NCI-H1092 (cell line): ENCODE measurements at regions not wholly inside any gene's neighbourhood (a gene's known extent, or its start where the extent isn't known, plus 50 kb on each side); places are given as distances from the start of the nearest gene placed in this dataset.

Experiments
- DNase-seq: peaks from one replicate; lab custom pipeline; 2025; lab: John Stamatoyannopoulos, UW

GRCh38 chr18:56380685-56381084 lies 257.7 kb downstream of the TXNL1 start:
- no peak for DNase-seq

GRCh38 chr18:56379256-56379655 lies 259.1 kb downstream of the TXNL1 start:
- DNase-seq, result no peak

- DNase-seq, result no peak
These were observed 261.2 kb downstream of the TXNL1 start for GRCh38 chr18:56377231-56377630.

- no peak for DNase-seq
These were observed 264.3 kb downstream of the TXNL1 start for GRCh38 chr18:56374007-56374655.

- DNase-seq, result no peak
These were observed 264.8 kb downstream of the TXNL1 start for GRCh38 chr18:56373601-56374000.

- no peak for DNase-seq
These were observed 270.3 kb downstream of the TXNL1 start for GRCh38 chr18:56368066-56368465.

- no peak for DNase-seq
These were observed 279.6 kb downstream of the TXNL1 start for GRCh38 chr18:56358608-56359280.

- DNase-seq, result no peak
These were observed 284.6 kb downstream of the TXNL1 start for GRCh38 chr18:56353663-56354260.

GRCh38 chr18:56351911-56352500 lies 286.4 kb downstream of the TXNL1 start:
- DNase-seq, result no peak

- no peak for DNase-seq
These were observed 300.9 kb downstream of the TXNL1 start for GRCh38 chr18:56337507-56337906.

GRCh38 chr18:56333839-56334238 lies 304.6 kb downstream of the TXNL1 start:
- no peak for DNase-seq

- DNase-seq, result no peak
These were observed 305.2 kb downstream of the TXNL1 start for GRCh38 chr18:56333146-56333545.

GRCh38 chr18:56332371-56332770 lies 306.0 kb downstream of the TXNL1 start:
- no peak for DNase-seq

GRCh38 chr18:56330366-56331110 lies 307.9 kb downstream of the TXNL1 start:
- no peak for DNase-seq

GRCh38 chr18:56329536-56329935 lies 308.9 kb downstream of the TXNL1 start:
- no peak for DNase-seq

GRCh38 chr18:56327191-56327885 lies 311.1 kb downstream of the TXNL1 start:
- no peak for DNase-seq

GRCh38 chr18:56326336-56327072 lies 311.9 kb downstream of the TXNL1 start:
- DNase-seq, result no peak

- DNase-seq, result no peak
These were observed 314.7 kb downstream of the TXNL1 start for GRCh38 chr18:56323673-56324072.

- DNase-seq, result no peak
These were observed 316.0 kb downstream of the TXNL1 start for GRCh38 chr18:56322406-56322805.

GRCh38 chr18:56321470-56321869 lies 316.9 kb downstream of the TXNL1 start:
- no peak for DNase-seq

GRCh38 chr18:56319953-56320352 lies 318.4 kb downstream of the TXNL1 start:
- DNase-seq, result no peak
